H1 (cell line): ENCODE measurements at regions not wholly inside any gene's neighbourhood (a gene's known extent, or its start where the extent isn't known, plus 50 kb on each side); places are given as distances from the start of the nearest gene placed in this dataset.
"Not testable (repeated sequence)": the region's sequence is repeated elsewhere in the genome, so short reads cannot be mapped to it uniquely, and the experiment has no call there.

Experiments used
- CTCF ChIA-PET: fragments of 300-600 bp; sonication (Branson Sonifier 250); formaldehyde crosslinking; loops from one replicate; lab custom pipeline; 2021; ENCODE audit not compliant: partially characterized antibody; lab: Charles Lee
- POLR2A ChIA-PET: fragments of 300-600 bp; sonication (Branson Sonifier 250); formaldehyde crosslinking; loops from one replicate; lab custom pipeline; 2021; ENCODE audit warnings: inconsistent platforms; ENCODE audit not compliant: partially characterized antibody; lab: Charles Lee
- DNase-seq, 2 experiments: peaks; one replicate each; pipeline versions ENCODE4 v3.0.0 to v3.0.0-alpha.2; 2010 to 2022; ENCODE audit warnings: low spot score in 2 of 2, low read depth in 1 of 2, mixed read lengths in 1 of 2
- FAIRE-seq: peaks from 2 replicates; lab custom pipeline; 2011; peaks lifted over from hg19 to GRCh38; lab: Jason Lieb, UNC
- H2AFZ ChIP-seq: 2 replicates; pipeline ENCODE4 v1.8.1; 2012; ENCODE audit warnings: low read length, inconsistent platforms
- H2AK5ac ChIP-seq: 2 replicates; pipeline ENCODE4 v1.6.1; 2013; ENCODE audit warnings: low read depth, low read length
- H2BK120ac ChIP-seq: replicated peaks from 2 replicates; pipeline ENCODE3; 2013; ENCODE audit warnings: low read depth, low read length, inconsistent platforms
- H2BK12ac ChIP-seq: 2 replicates; pipeline ENCODE4 v1.6.1; 2013; ENCODE audit warnings: low read depth, low read length
- H2BK15ac ChIP-seq: 2 replicates; pipeline ENCODE4 v1.6.1; 2013; ENCODE audit warnings: low read length
- H2BK20ac ChIP-seq: 2 replicates; pipeline ENCODE4 v1.6.1; 2013; ENCODE audit warnings: low read length
- H2BK5ac ChIP-seq: 2 replicates; pipeline ENCODE4 v1.6.1; 2013; ENCODE audit warnings: low read depth, low read length
- H3K14ac ChIP-seq: 2 replicates; pipeline ENCODE4 v1.6.1; 2013; ENCODE audit warnings: inconsistent platforms; ENCODE audit not compliant: insufficient read length
- H3K18ac ChIP-seq: 2 replicates; pipeline ENCODE4 v1.6.1; 2013; ENCODE audit warnings: low read length; ENCODE audit errors: extremely low read depth
- H3K23ac ChIP-seq: 2 replicates; pipeline ENCODE4 v1.6.1; 2013; ENCODE audit warnings: inconsistent platforms; ENCODE audit not compliant: insufficient read length
- H3K23me2 ChIP-seq: 2 replicates; pipeline ENCODE4 v1.6.1; 2013; ENCODE audit warnings: low read depth, low read length
- H3K27ac ChIP-seq: 2 replicates; pipeline ENCODE4 v1.6.1; 2011; ENCODE audit warnings: low read depth, low read length, inconsistent platforms
- H3K27me3 ChIP-seq, 4 experiments: replicated peaks in 1 of 4; 1 replicate in 1 of 4; 2 replicates in 3 of 4; pipeline versions ENCODE4 v1.6.1 to v1.8.1; 2011 to 2013; ENCODE audit warnings: low read length in 3 of 4, mild to moderate bottlenecking in 3 of 4, inconsistent platforms in 2 of 4, mixed read lengths in 2 of 4, moderate library complexity in 1 of 4; ENCODE audit not compliant: control insufficient read depth in 3 of 4, insufficient read depth in 3 of 4; ENCODE audit errors: extremely low read depth in 1 of 4
- H3K36me3 ChIP-seq, 4 experiments: 2 replicates each; pipeline versions ENCODE4 v1.6.1 to v1.8.1; 2011 to 2013; ENCODE audit warnings: mild to moderate bottlenecking in 4 of 4, low read length in 3 of 4, moderate library complexity in 2 of 4, control low read depth in 1 of 4, inconsistent platforms in 1 of 4; ENCODE audit not compliant: insufficient read depth in 4 of 4, control insufficient read depth in 2 of 4
- H3K4ac ChIP-seq: replicated peaks from 2 replicates; pipeline ENCODE3; 2013; ENCODE audit warnings: low read length, low read depth, mixed read lengths, inconsistent platforms; ENCODE audit not compliant: insufficient read length
- H3K4me1 ChIP-seq, 4 experiments: replicated peaks in 1 of 4; 1 replicate in 1 of 4; 2 replicates in 3 of 4; pipeline versions ENCODE4 v1.6.1 to v1.8.1; 2011 to 2013; ENCODE audit warnings: low read length in 3 of 4, inconsistent platforms in 2 of 4, mixed read lengths in 1 of 4; ENCODE audit not compliant: insufficient read depth in 4 of 4, control insufficient read depth in 3 of 4
- H3K4me2 ChIP-seq, 2 experiments: 2 replicates each; pipeline versions ENCODE4 v1.6.1 to v1.8.1; 2011 to 2013; ENCODE audit warnings: low read depth in 2 of 2, low read length in 2 of 2, control low read depth in 1 of 2, inconsistent platforms in 1 of 2, mild to moderate bottlenecking in 1 of 2; ENCODE audit not compliant: insufficient read depth in 1 of 2
- H3K4me3 ChIP-seq, 4 experiments: fragments of 200-600, 300-600 bp in 1 of 4; sonication (generic), shearing (Covaris generic), sonication (Bioruptor Twin) in 1 of 4; 2 replicates each; pipeline versions ENCODE4 v1.5.1 to v1.8.1; 2011 to 2016; ENCODE audit warnings: low read length in 4 of 4, low read depth in 3 of 4, control low read depth in 2 of 4, inconsistent platforms in 2 of 4, mild to moderate bottlenecking in 2 of 4, mixed read lengths in 1 of 4, moderate library complexity in 1 of 4; ENCODE audit not compliant: insufficient read depth in 2 of 4; ENCODE audit errors: extremely low read depth in 1 of 4
- H3K56ac ChIP-seq: replicated peaks from 2 replicates; pipeline ENCODE3; 2013; ENCODE audit warnings: low read depth, mild to moderate bottlenecking, mixed read lengths, low read length, inconsistent platforms; ENCODE audit not compliant: insufficient read length
- H3K79me1 ChIP-seq: 2 replicates; pipeline ENCODE4 v1.6.1; 2013; ENCODE audit warnings: low read depth, low read length, control low read depth
- H3K79me2 ChIP-seq, 2 experiments: 2 replicates each; pipeline versions ENCODE4 v1.6.1 to v1.8.1; 2012 to 2013; ENCODE audit warnings: low read length in 2 of 2, mild to moderate bottlenecking in 2 of 2, inconsistent platforms in 1 of 2; ENCODE audit not compliant: insufficient read depth in 2 of 2, control insufficient read depth in 1 of 2
- H3K9ac ChIP-seq, 4 experiments: replicated peaks in 1 of 4; 1 replicate in 1 of 4; 2 replicates in 3 of 4; pipeline versions ENCODE4 v1.6.1 to v1.8.1; 2011 to 2013; ENCODE audit warnings: low read depth in 3 of 4, low read length in 3 of 4, control low read depth in 2 of 4, mild to moderate bottlenecking in 2 of 4, moderate library complexity in 2 of 4, inconsistent platforms in 1 of 4; ENCODE audit errors: extremely low read depth in 1 of 4
- H3K9me3 ChIP-seq, 2 experiments: 2 replicates each; pipeline versions ENCODE4 v1.6.1 to v1.8.1; 2012 to 2013; ENCODE audit warnings: mild to moderate bottlenecking in 2 of 2, moderate library complexity in 2 of 2, control low read depth in 1 of 2, inconsistent platforms in 1 of 2, low read depth in 1 of 2, low read length in 1 of 2, mixed read lengths in 1 of 2; ENCODE audit not compliant: insufficient read depth in 2 of 2
- H4K20me1 ChIP-seq, 2 experiments: replicated peaks in 1 of 2; 2 replicates each; pipeline versions ENCODE3 to v1.8.1; 2011 to 2013; ENCODE audit warnings: inconsistent platforms in 2 of 2, low read length in 2 of 2, mild to moderate bottlenecking in 1 of 2; ENCODE audit not compliant: insufficient read depth in 2 of 2, control insufficient read depth in 1 of 2
- H4K5ac ChIP-seq: 2 replicates; pipeline ENCODE4 v1.6.1; 2013; ENCODE audit warnings: low read length, low read depth, mixed read lengths, inconsistent platforms; ENCODE audit not compliant: insufficient read length
- H4K8ac ChIP-seq: 2 replicates; pipeline ENCODE4 v1.8.0; 2013; ENCODE audit warnings: mild to moderate bottlenecking, moderate library complexity, low read length, inconsistent platforms; ENCODE audit not compliant: insufficient read depth; ENCODE audit errors: extremely low read depth
- H4K91ac ChIP-seq: replicated peaks from 2 replicates; pipeline ENCODE3; 2013; ENCODE audit warnings: low read length, mixed read lengths, inconsistent platforms; ENCODE audit not compliant: insufficient read length
- WGBS, 2 experiments: shearing (Covaris generic) in 1 of 2; methylation state at CpG; one replicate each; pipeline versions ENCODE4 v1.1.6 to v1.1.7; 2013 to 2015; ENCODE audit warnings: low lambda C conversion rate in 2 of 2, mixed read lengths in 2 of 2, inconsistent platforms in 1 of 2, low coverage in 1 of 2, missing lambda C conversion rate in 1 of 2; ENCODE audit not compliant: insufficient replicate concordance in 2 of 2, insufficient coverage in 1 of 2, insufficient read length in 1 of 2; ENCODE audit errors: extremely low coverage in 1 of 2, missing lambda C conversion rate in 1 of 2; 5-methylcytosine and 5-hydroxymethylcytosine counted together

DNA sequence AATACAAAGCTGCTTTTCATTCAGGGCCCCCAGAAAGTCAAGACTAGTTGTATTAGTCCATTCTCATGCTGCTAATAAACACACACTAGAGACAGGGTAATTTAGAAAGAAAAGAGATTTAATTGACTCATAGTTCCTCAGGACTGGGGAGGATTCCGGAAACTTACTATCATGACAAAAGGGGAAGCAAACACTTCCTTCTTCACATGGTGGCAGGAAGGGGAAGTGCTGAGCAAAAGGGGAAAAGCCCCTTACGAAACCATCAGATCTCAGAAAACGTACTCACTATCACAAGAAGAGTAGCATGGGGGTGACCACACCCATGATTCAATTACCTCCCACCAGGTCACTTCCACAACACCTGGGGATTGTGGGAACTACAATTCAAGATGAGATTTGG is 373.8 kb upstream of the FRG1 start:
- H3K14ac ChIP-seq, H2BK20ac ChIP-seq, CTCF ChIA-PET, H3K79me1 ChIP-seq, DNase-seq, H4K8ac ChIP-seq, H3K27ac ChIP-seq, H3K23ac ChIP-seq, H3K4me3 ChIP-seq, H3K4me2 ChIP-seq, H3K9ac ChIP-seq, H3K56ac ChIP-seq, H2BK5ac ChIP-seq, H2BK120ac ChIP-seq, H3K23me2 ChIP-seq, H3K18ac ChIP-seq, H4K20me1 ChIP-seq, H3K27me3 ChIP-seq, H3K79me2 ChIP-seq, H3K36me3 ChIP-seq, H2BK12ac ChIP-seq, H3K4me1 ChIP-seq, FAIRE-seq, H2AK5ac ChIP-seq, POLR2A ChIA-PET, H4K5ac ChIP-seq, H2AFZ ChIP-seq, H2BK15ac ChIP-seq, H3K4ac ChIP-seq, H4K91ac ChIP-seq, H3K9me3 ChIP-seq: not testable (repeated sequence)
- 92% methylated on average over 3 of the region's 3 CpGs; no CpG with 5 or more reads in 1 of the 2 experiments for WGBS, 2 experiments

DNA sequence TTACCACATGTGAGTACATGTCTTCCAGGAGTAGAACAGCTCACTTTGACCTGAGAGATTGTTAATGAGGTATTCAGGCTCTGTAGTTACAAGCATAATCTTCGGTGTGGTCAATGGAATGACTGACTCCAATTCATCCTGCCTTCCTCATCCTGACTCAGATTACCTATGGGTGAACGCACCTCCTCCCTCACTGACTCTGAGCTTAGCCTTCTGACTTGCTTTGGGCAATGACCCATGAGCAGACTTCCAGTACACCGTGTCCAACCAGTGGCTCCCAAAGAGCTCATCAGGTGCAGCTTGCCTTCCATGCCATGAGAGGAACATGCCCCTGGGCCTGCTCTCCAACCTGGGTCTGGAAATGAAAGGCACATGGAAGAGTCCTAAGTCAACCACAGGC is 361.0 kb upstream of the FRG1 start:
- H3K4me2 ChIP-seq, H3K36me3 ChIP-seq, H3K4me3 ChIP-seq, POLR2A ChIA-PET, DNase-seq, H3K79me2 ChIP-seq, H3K9me3 ChIP-seq, CTCF ChIA-PET, H3K27ac ChIP-seq, H2BK12ac ChIP-seq, H3K18ac ChIP-seq, H3K23ac ChIP-seq, H3K9ac ChIP-seq, H4K8ac ChIP-seq, H4K20me1 ChIP-seq, H3K79me1 ChIP-seq, H2AFZ ChIP-seq, H3K23me2 ChIP-seq, H2BK120ac ChIP-seq, H2BK15ac ChIP-seq, FAIRE-seq, H3K4me1 ChIP-seq, H3K14ac ChIP-seq, H3K4ac ChIP-seq, H2AK5ac ChIP-seq, H3K27me3 ChIP-seq, H4K91ac ChIP-seq, H2BK5ac ChIP-seq, H3K56ac ChIP-seq, H4K5ac ChIP-seq, H2BK20ac ChIP-seq: not testable (repeated sequence)
- WGBS, 2 experiments = 88% methylated on average over 3 of the region's 3 CpGs; no CpG with 5 or more reads in 1 of the 2 experiments
